ENCODE measurements at regions not wholly inside any gene's neighbourhood (a gene's known extent, or its start where the extent isn't known, plus 50 kb on each side); places are given as distances from the start of the nearest gene placed in this dataset.
"Not testable (repeated sequence)": the region's sequence is repeated elsewhere in the genome, so short reads cannot be mapped to it uniquely, and the experiment has no call there.

DNA sequence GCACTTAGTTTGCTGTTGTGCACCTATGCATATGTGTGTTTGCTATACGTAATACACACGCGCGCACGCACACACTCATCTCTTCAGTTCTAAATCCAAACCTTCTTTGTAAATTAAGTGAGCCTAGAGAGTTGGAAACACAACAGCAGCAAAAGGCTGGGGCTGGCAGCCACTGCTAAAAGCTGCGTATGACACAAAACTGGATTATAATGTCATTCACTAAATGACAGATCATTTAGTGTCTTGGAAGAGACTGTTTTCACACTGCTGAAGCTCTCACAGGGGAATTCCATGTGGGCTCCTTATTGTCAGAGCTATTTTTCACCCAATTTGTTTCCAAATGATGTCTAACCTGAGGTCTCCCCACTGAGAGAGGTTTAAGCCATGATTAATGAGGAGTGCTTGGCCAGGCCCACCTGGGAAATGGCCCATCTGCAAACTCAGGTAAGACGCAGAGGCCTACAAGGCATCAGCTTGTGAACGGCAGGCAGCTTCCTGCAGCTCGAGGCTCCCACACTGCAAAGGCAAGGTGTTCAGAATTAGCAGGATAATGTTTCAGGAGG is 94.2 kb downstream of the OLIG3 start:
- no peak overlapping the region for H3K27ac ChIP-seq (ENCODE audit: low read length)
- no peak overlapping the region for H3K9ac ChIP-seq (ENCODE audit: low read depth, low read length)
- H3K9me3 ChIP-seq (ENCODE audit: insufficient read depth, low read depth, low read length) = no peaks in the 10 kb centered on the region
- H3K27me3 ChIP-seq (ENCODE audit: insufficient read depth, low read length) = no peaks in the 10 kb centered on the region; the same call in 1 of the 2 replicates
- no peaks in the 10 kb centered on the region for H3K4me1 ChIP-seq (ENCODE audit: insufficient read depth, low read length)
- no peak overlapping the region for H3K4me3 ChIP-seq (ENCODE audit: low read length)
- H3K36me3 ChIP-seq (ENCODE audit: insufficient read depth, low read depth, low read length) = no peaks in the 10 kb centered on the region

DNA sequence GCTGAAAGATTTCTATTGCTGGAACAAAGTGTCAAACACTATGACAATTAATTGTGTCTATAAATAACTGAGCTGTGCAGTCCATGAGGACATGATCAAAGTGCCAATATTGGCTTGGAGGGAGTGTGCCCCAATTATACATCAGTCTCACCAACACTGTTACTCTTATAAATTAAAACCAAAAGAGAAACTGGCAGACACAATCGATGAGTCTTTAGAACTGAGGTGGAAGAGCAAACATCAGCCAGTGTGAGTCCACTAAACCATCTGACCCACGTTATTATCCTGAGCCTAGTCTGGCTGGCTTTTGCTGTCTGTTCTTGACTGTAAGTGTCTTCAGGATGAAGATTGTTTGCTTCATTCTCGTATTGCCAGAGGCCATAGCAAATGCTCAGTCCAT is 98.9 kb downstream of the OLIG3 start:
- H3K27me3 ChIP-seq (ENCODE audit: insufficient read depth, low read length) = peaks cover 12% of the 10 kb centered on the region
- no peaks in the 10 kb centered on the region for H3K4me1 ChIP-seq (ENCODE audit: insufficient read depth, low read length)
- no peaks in the 10 kb centered on the region for H3K36me3 ChIP-seq (ENCODE audit: insufficient read depth, low read depth, low read length)
- no peak overlapping the region for H3K4me3 ChIP-seq (ENCODE audit: low read length)
- H3K9me3 ChIP-seq (ENCODE audit: insufficient read depth, low read depth, low read length) = no peaks in the 10 kb centered on the region
- H3K27ac ChIP-seq (ENCODE audit: low read length) = no peak overlapping the region
- H3K9ac ChIP-seq (ENCODE audit: low read depth, low read length) = no peak overlapping the region

DNA sequence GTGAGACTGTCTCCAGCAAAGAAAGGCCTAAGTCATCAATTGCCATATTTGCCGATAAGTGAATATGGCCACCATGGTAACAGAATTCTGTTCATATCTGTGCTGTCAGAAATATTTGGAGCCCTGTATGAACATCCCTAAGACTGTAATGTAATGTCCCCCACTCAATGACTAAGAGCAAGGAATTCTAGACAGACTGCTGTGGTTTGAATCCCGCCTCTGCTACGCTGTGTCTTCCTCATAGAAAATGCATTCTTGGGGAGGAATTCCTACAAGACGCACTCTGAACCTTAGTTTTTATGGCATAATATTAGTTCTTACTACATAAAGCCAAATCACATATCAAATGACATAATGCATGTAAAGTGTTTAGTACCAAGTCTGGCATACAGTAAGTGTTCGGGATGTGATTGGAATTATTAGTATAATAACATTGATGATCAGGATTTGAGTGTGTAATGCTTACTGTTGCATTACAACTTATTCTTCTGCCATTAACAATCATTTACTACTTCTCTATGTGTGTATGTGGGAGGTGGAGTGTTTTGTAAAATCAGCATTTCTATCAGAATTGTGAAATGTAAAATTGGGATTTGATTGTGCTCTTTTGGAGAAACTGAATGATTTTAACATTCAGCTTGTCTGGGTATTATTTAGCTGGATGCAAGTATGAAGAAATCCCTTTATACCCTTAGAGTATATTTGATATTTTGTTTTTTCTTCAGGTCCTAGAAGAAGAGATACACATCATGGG is 103.0 kb downstream of the OLIG3 start:
- no peak overlapping the region for H3K27ac ChIP-seq (ENCODE audit: low read length)
- peaks cover 53% of the 10 kb centered on the region for H3K27me3 ChIP-seq (ENCODE audit: insufficient read depth, low read length)
- H3K36me3 ChIP-seq (ENCODE audit: insufficient read depth, low read depth, low read length) = no peaks in the 10 kb centered on the region
- no peaks in the 10 kb centered on the region for H3K4me1 ChIP-seq (ENCODE audit: insufficient read depth, low read length)
- H3K9ac ChIP-seq (ENCODE audit: low read depth, low read length) = no peak overlapping the region
- no peaks in the 10 kb centered on the region for H3K9me3 ChIP-seq (ENCODE audit: insufficient read depth, low read depth, low read length)
- no peak overlapping the region for H3K4me3 ChIP-seq (ENCODE audit: low read length)

DNA sequence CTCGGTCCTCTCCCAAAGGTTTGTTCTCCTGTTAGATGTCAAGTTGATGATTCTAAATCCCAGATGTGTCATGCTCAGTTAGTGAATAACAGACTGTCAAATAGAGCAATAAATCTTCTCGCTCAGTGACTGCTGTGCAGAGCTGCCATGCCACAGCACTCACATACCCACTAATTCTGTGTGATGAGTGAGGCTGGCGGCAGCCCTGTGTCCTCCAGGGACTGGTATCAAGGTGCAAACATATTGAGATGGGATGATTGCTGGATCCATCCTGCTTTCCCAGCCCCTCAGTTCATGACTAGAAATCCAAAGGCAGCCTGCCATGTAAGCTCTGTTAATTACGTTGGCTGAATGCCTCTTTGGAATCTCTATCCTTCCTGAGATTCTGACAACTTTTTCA is 103.9 kb downstream of the OLIG3 start:
- Histone ChIP-seq H3K36me3 (ENCODE audit: insufficient read depth, low read depth, low read length) (no peaks in the 10 kb centered on the region), H3K9ac (ENCODE audit: low read depth, low read length) (no peak overlapping the region), H3K4me1 (ENCODE audit: insufficient read depth, low read length) (no peaks in the 10 kb centered on the region), H3K9me3 (ENCODE audit: insufficient read depth, low read depth, low read length) (no peaks in the 10 kb centered on the region), H3K4me3 (ENCODE audit: low read length) (no peak overlapping the region), H3K27ac (ENCODE audit: low read length) (no peak overlapping the region), H3K27me3 (ENCODE audit: insufficient read depth, low read length) (peaks cover 62% of the 10 kb centered on the region)

DNA sequence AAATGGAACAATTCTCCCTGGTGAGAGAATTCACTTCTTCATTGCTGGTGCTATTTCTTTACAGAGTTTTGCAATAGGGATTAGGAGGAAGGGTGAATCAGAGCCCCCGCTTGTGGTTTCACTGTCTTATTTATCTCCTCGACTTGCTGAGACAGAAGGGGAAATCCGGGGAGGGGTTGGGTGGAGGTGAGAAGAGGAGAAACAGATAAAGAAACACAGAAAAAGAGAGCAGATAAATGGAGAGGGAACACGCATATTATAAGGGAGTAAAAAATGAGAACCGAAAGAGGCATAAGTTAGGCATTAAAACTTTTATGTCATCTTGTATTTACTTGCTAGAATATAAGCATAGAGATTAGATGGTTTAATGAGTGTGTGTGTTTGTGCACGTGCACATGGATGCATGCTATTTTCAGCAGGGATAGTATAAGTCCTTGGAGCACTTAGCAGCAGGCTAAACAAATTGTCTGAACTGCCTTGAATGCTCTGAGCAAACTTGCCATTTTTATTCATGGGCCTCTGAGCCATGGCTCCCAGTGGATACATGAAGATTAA is 105.0 kb downstream of the OLIG3 start:
- Histone ChIP-seq H3K27me3 (ENCODE audit: insufficient read depth, low read length) (peaks cover 72% of the 10 kb centered on the region), H3K9me3 (ENCODE audit: insufficient read depth, low read depth, low read length) (no peaks in the 10 kb centered on the region), H3K27ac (ENCODE audit: low read length) (no peak overlapping the region), H3K36me3 (ENCODE audit: insufficient read depth, low read depth, low read length) (no peaks in the 10 kb centered on the region), H3K4me1 (ENCODE audit: insufficient read depth, low read length) (no peaks in the 10 kb centered on the region), H3K9ac (ENCODE audit: low read depth, low read length) (no peak overlapping the region), H3K4me3 (ENCODE audit: low read length) (no peak overlapping the region)

DNA sequence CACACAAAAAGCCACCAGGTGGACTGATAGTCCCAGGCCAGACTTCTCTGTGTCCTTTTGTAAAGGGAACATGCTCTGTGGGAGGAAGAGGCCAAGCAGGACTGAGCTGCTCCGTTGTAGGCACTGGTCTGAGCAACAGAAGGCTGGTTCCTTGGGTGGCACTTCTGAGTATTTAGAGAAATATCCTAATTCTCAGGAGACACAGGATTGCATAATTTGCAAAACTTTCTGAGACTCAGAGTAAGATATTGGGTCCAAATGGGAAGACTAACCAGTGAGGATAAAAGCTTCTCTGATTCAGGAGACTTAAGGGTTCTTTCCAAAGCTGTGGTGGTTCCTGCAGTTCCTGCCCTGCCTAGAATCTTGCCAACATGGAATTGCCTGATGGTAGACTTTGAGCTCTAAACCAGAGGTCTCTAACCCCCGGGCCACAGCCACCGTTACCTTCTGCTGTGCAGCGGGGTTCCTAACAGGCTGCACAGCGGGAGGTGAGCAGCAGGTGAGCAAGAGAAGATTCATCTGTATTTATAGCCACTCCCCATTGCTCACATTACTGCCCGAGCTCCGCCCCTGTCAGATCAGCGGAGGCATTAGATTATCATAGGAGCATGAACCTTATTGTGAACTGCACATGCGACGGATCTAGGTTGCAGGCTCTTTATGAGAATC is 107.0 kb downstream of the OLIG3 start:
- Histone ChIP-seq H3K9me3 (ENCODE audit: insufficient read depth, low read depth, low read length) (no peaks in the 10 kb centered on the region), H3K4me3 (ENCODE audit: low read length) (no peak overlapping the region), H3K36me3 (ENCODE audit: insufficient read depth, low read depth, low read length) (no peaks in the 10 kb centered on the region), H3K4me1 (ENCODE audit: insufficient read depth, low read length) (no peaks in the 10 kb centered on the region), H3K27ac (ENCODE audit: low read length) (no peak overlapping the region), H3K27me3 (ENCODE audit: insufficient read depth, low read length) (peaks cover 72% of the 10 kb centered on the region), H3K9ac (ENCODE audit: low read depth, low read length) (no peak overlapping the region)

DNA sequence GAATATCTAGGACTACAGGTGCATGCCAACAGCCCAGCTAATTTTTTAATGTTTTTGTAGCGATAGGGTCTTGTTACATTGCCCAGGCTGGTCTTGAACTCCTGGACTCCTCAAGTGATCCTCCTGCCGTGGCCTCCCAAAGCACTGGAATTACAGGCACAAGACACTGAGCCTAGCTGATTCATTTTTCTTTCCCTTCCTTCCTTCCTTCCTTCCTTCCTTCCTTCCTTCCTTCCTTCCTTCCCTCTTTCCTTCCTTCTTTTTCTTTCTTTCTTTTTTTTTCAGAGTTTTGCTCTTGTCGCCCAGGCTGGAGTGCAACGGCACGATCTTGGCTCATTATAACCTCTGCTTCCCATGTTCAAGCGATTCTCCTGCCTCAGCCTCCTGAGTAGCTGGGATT is 110.9 kb downstream of the OLIG3 start:
- H3K4me1 ChIP-seq (ENCODE audit: insufficient read depth, low read length); H3K9ac ChIP-seq (ENCODE audit: low read depth, low read length); H3K4me3 ChIP-seq (ENCODE audit: low read length); H3K27ac ChIP-seq (ENCODE audit: low read length); H3K9me3 ChIP-seq (ENCODE audit: insufficient read depth, low read depth, low read length); H3K36me3 ChIP-seq (ENCODE audit: insufficient read depth, low read depth, low read length): not testable (repeated sequence)
- H3K27me3 ChIP-seq (ENCODE audit: insufficient read depth, low read length) = peaks cover 40% of the 10 kb centered on the region

DNA sequence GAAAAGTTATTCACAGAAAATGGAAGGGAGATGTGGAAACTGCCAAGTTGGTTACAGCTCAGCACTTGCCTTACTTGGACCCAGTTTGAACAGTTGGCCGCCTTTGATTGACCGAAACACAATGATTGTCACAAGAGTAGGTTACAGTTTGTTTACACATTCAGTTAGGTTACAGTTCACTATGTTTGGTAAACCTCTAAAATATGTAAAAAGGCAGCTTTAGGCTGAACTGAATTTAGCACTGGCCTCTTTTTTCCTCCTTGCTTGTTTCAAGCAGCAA is 116.2 kb downstream of the OLIG3 start:
- no peak overlapping the region for H3K9ac ChIP-seq (ENCODE audit: low read depth, low read length)
- no peak overlapping the region for H3K4me3 ChIP-seq (ENCODE audit: low read length)
- no peaks in the 10 kb centered on the region for H3K9me3 ChIP-seq (ENCODE audit: insufficient read depth, low read depth, low read length)
- H3K36me3 ChIP-seq (ENCODE audit: insufficient read depth, low read depth, low read length) = no peaks in the 10 kb centered on the region
- H3K4me1 ChIP-seq (ENCODE audit: insufficient read depth, low read length) = no peaks in the 10 kb centered on the region
- no peak overlapping the region for H3K27ac ChIP-seq (ENCODE audit: low read length)
- no peaks in the 10 kb centered on the region for H3K27me3 ChIP-seq (ENCODE audit: insufficient read depth, low read length)

DNA sequence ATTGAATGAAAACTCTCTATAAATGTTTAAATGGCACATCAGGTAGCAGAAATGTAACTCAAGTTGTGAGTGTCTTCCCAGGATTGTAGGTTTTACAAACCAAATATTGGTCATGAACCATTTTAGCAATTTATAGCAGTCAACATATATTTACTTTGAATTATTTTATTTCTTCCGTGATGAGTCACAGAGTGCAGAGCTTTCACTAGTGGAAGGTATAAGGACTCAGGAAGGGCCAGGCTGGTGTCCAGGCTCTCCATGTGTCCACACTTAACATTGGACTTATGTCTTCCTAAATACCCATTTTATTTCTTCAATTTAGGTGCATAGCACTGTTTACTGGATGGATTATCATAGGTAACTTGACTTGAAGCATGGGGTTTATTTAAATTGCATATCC is 120.9 kb downstream of the OLIG3 start:
- H3K27me3 ChIP-seq (ENCODE audit: insufficient read depth, low read length) = no peaks in the 10 kb centered on the region
- H3K9ac ChIP-seq (ENCODE audit: low read depth, low read length) = no peak overlapping the region
- H3K4me1 ChIP-seq (ENCODE audit: insufficient read depth, low read length) = peaks cover 18% of the 10 kb centered on the region
- no peaks in the 10 kb centered on the region for H3K9me3 ChIP-seq (ENCODE audit: insufficient read depth, low read depth, low read length)
- H3K27ac ChIP-seq (ENCODE audit: low read length) = no peak overlapping the region
- H3K36me3 ChIP-seq (ENCODE audit: insufficient read depth, low read depth, low read length) = no peaks in the 10 kb centered on the region
- no peak overlapping the region for H3K4me3 ChIP-seq (ENCODE audit: low read length)

DNA sequence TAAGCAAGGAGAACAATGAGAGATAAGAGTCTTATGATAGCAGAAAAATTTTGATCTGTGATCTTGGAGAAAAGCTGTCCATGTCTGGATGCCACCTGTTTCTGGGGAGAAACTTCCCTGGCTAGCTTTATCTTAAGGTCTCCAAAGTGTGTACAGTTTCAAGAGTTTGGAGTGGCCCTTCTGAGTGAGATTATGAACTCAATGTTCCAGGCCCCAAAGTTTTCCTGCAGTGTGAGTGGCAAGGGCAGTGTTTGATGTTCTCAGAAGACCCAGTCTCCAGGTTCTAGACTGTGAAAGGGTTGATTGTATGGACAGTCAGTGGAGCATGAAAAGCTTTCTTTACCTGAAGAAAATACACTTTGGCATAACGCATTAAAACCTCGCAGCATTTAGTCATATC is 121.7 kb downstream of the OLIG3 start:
- H3K9me3 ChIP-seq (ENCODE audit: insufficient read depth, low read depth, low read length) = no peaks in the 10 kb centered on the region

DNA sequence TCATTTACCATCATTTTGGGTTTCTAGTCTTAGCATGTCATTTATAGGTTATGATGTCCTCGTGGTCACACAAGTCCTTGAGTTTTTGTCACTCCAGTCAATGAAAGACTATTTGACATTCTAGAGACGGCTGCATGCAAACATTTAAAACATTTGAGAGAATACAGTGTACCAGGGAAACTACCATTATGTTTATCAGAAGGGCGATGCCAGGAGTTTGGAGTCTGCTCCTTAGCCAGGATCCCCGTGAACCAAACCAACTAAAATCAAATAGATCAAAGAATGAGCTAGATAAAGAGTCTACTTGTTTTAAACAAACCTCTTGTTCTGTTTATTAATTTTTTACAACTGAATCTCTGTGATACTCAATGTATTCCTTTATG is 122.6 kb downstream of the OLIG3 start:
- Histone ChIP-seq H3K9me3 (ENCODE audit: insufficient read depth, low read depth, low read length) (no peaks in the 10 kb centered on the region), H3K4me3 (ENCODE audit: low read length) (no peak overlapping the region), H3K4me1 (ENCODE audit: insufficient read depth, low read length) (peaks cover 18% of the 10 kb centered on the region), H3K9ac (ENCODE audit: low read depth, low read length) (no peak overlapping the region), H3K27me3 (ENCODE audit: insufficient read depth, low read length) (no peaks in the 10 kb centered on the region), H3K27ac (ENCODE audit: low read length) (no peak overlapping the region), H3K36me3 (ENCODE audit: insufficient read depth, low read depth, low read length) (no peaks in the 10 kb centered on the region)

More for the DNA sequence above, 121.7 kb downstream of the OLIG3 start:
- H3K27me3 ChIP-seq (ENCODE audit: insufficient read depth, low read length) = no peaks in the 10 kb centered on the region
- peaks cover 18% of the 10 kb centered on the region for H3K4me1 ChIP-seq (ENCODE audit: insufficient read depth, low read length)
- H3K27ac ChIP-seq (ENCODE audit: low read length) = no peak overlapping the region
- no peak overlapping the region for H3K4me3 ChIP-seq (ENCODE audit: low read length)
- no peaks in the 10 kb centered on the region for H3K36me3 ChIP-seq (ENCODE audit: insufficient read depth, low read depth, low read length)
- no peak overlapping the region for H3K9ac ChIP-seq (ENCODE audit: low read depth, low read length)
